ENCODE measurements at regions not wholly inside any gene's neighbourhood (a gene's known extent, or its start where the extent isn't known, plus 50 kb on each side); places are given as distances from the start of the nearest gene placed in this dataset.

- TF ChIP-seq CTCF (conservative IDR thresholded peaks at IDR 0.05 in 1 of 2, IDR thresholded peaks at IDR 0.05 in 1 of 2; ENCODE audit: extremely low read depth in 1 of 2, insufficient read depth in 1 of 2, low read depth in 1 of 2, low read length in 2 of 2): no peak
- TF ChIP-seq EZH2 (IDR thresholded peaks at IDR 0.05; ENCODE audit: borderline replicate concordance, low read length): no peak
Measured at GRCh38 chr5:111928511-111928910, 171.5 kb upstream of the NREP start.
